Liver (tissue), 7 donors: ENCODE measurements at regions not wholly inside any gene's neighbourhood (a gene's known extent, or its start where the extent isn't known, plus 50 kb on each side); places are given as distances from the start of the nearest gene placed in this dataset.

Experiments used
- DNase-seq: peaks from one replicate; pipeline ENCODE4 v3.0.0-alpha.2; 2017; ENCODE audit warnings: low spot score
- H3K27ac ChIP-seq, 2 donors: one replicate each; pipeline ENCODE4 v1.7.0; 2013; ENCODE audit warnings: inconsistent platforms in 2 of 2, low read length in 2 of 2, control low read depth in 1 of 2, low read depth in 1 of 2, mild to moderate bottlenecking in 1 of 2
- H3K27me3 ChIP-seq, 4 donors: one replicate each; pipeline versions ENCODE4 v1.6.1 to v1.7.0; 2013; ENCODE audit warnings: low read length in 3 of 4, inconsistent platforms in 1 of 4, mild to moderate bottlenecking in 1 of 4, moderate library complexity in 1 of 4; ENCODE audit not compliant: control insufficient read depth in 4 of 4, insufficient read depth in 4 of 4
- H3K36me3 ChIP-seq, 4 donors: one replicate each; pipeline versions ENCODE4 v1.6.1 to v1.7.0; 2013; ENCODE audit warnings: low read length in 3 of 4, mild to moderate bottlenecking in 3 of 4, low read depth in 1 of 4, moderate library complexity in 1 of 4; ENCODE audit not compliant: control insufficient read depth in 4 of 4, insufficient read depth in 3 of 4
- H3K4me1 ChIP-seq, 4 donors: one replicate each; pipeline versions ENCODE4 v1.6.1 to v1.7.0; 2013; ENCODE audit warnings: low read length in 3 of 4, mild to moderate bottlenecking in 3 of 4, moderate library complexity in 1 of 4; ENCODE audit not compliant: control insufficient read depth in 4 of 4, insufficient read depth in 4 of 4
- H3K4me3 ChIP-seq, 3 donors: one replicate each; pipeline versions ENCODE4 v1.6.1 to v1.7.0; 2013; ENCODE audit warnings: low read length in 3 of 3, control low read depth in 1 of 3, low read depth in 1 of 3, mild to moderate bottlenecking in 1 of 3
- H3K9ac ChIP-seq, 2 donors: one replicate each; pipeline ENCODE4 v1.7.0; 2013; ENCODE audit warnings: low read length in 2 of 2, mild to moderate bottlenecking in 2 of 2, moderate library complexity in 2 of 2, control low read depth in 1 of 2, low read depth in 1 of 2
- H3K9me3 ChIP-seq, 4 donors: one replicate each; pipeline versions ENCODE4 v1.6.1 to v1.7.0; 2013; ENCODE audit warnings: low read length in 3 of 4; ENCODE audit not compliant: control insufficient read depth in 4 of 4
- EGR1 ChIP-seq, 2 donors: IDR thresholded peaks; 2 replicates each; pipeline ENCODE4 v1.6.1; 2016 to 2018; ENCODE audit warnings: antibody characterized with exemption in 2 of 2, low read depth in 2 of 2
- FOXA1 ChIP-seq: IDR thresholded peaks from 2 replicates; pipeline ENCODE4 v1.6.1; 2016; ENCODE audit warnings: antibody characterized with exemption
- FOXA2 ChIP-seq: IDR thresholded peaks from 2 replicates; pipeline ENCODE4 v1.6.1; 2016; ENCODE audit warnings: antibody characterized with exemption
- GABPA ChIP-seq, 2 donors: IDR thresholded peaks in 1 of 2; conservative IDR thresholded peaks in 1 of 2; 2 replicates each; pipeline ENCODE4 v1.6.1; 2016; ENCODE audit warnings: antibody characterized with exemption in 2 of 2, mild to moderate bottlenecking in 1 of 2, moderate library complexity in 1 of 2
- HNF4A ChIP-seq, 2 donors: conservative IDR thresholded peaks; 2 replicates each; pipeline ENCODE4 v1.6.1; 2016; ENCODE audit warnings: antibody characterized with exemption in 2 of 2, mild to moderate bottlenecking in 2 of 2
- HNF4G ChIP-seq: IDR thresholded peaks from 2 replicates; pipeline ENCODE4 v1.6.1; 2016; ENCODE audit warnings: antibody characterized with exemption
- JUND ChIP-seq, 2 donors: IDR thresholded peaks; 2 replicates each; pipeline ENCODE4 v1.6.1; 2016; ENCODE audit warnings: antibody characterized with exemption in 2 of 2
- NR2F2 ChIP-seq: IDR thresholded peaks from 2 replicates; pipeline ENCODE4 v1.6.1; 2016; ENCODE audit warnings: antibody characterized with exemption
- RAD21 ChIP-seq, 2 donors: IDR thresholded peaks; 2 replicates each; pipeline ENCODE4 v1.6.1; 2016; ENCODE audit warnings: antibody characterized with exemption in 2 of 2, mild to moderate bottlenecking in 2 of 2
- RXRA ChIP-seq, 2 donors: IDR thresholded peaks; 2 replicates each; pipeline ENCODE4 v1.6.1; 2017 to 2018; ENCODE audit warnings: antibody characterized with exemption in 2 of 2, mild to moderate bottlenecking in 1 of 2
- SP1 ChIP-seq: IDR thresholded peaks from 2 replicates; pipeline ENCODE4 v1.6.1; 2018; ENCODE audit warnings: antibody characterized with exemption, mild to moderate bottlenecking
- TAF1 ChIP-seq: conservative IDR thresholded peaks from 2 replicates; pipeline ENCODE4 v1.6.1; 2016; ENCODE audit warnings: antibody characterized with exemption, mild to moderate bottlenecking
- YY1 ChIP-seq: IDR thresholded peaks from 2 replicates; pipeline ENCODE4 v1.6.1; 2016; ENCODE audit warnings: antibody characterized with exemption, mild to moderate bottlenecking
- WGBS: extraction: QIAGEN DNeasy Blood & Tissue Kit; methylation state at CpG from one replicate; pipeline ENCODE4 v1.1.7; 2013; 5-methylcytosine and 5-hydroxymethylcytosine counted together
- TF ChIP-seq, protein P1 (sequence below): IDR thresholded peaks from 2 replicates; pipeline ENCODE4 v1.6.1; 2016; ENCODE audit warnings: antibody characterized with exemption
- TF ChIP-seq, protein P2 (sequence below): IDR thresholded peaks from 2 replicates; pipeline ENCODE4 v1.6.1; 2016; ENCODE audit warnings: antibody characterized with exemption, mild to moderate bottlenecking
- TF ChIP-seq, protein P3 (sequence below): IDR thresholded peaks from 2 replicates; pipeline ENCODE4 v1.6.1; 2016; ENCODE audit warnings: antibody characterized with exemption
- TF ChIP-seq, protein P4 (sequence below): IDR thresholded peaks from 2 replicates; pipeline ENCODE4 v1.6.1; 2016; ENCODE audit warnings: antibody characterized with exemption
- donor health status: healthy.
- donor health status: healthy.
- donor health status: healthy.
- donor health status: healthy.

DNA sequence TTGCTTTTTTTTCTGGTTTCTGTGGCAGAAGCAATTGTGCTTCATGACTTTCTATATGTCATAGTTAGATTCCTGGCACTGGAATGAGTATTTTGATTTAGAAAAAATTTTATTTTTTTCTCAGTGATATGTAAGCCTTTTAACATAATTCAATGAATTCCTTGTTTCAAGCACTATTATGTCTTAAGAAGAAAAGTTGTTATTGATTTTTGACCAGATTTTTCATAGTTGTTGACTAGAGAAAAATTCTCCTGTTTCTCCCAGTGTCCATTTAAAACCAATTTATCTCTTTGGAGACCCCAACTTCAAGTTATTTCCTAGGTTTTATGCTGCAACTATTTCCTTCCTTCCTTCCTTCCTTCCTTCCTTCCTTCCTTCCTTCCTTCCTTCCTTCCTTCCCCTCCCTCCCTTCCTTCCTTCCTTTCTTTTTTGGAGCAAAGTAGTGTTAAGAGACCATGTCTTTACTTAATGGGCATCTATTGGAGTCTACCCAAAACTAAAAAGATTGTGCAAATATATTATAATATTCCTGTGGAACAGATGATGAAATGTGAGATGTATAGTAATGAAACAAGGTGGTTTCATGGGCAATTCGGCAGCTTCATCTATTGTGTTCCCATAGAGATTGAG lies 346.9 kb downstream of the RNF144B start:
- TF ChIP-seq, protein P1, sequence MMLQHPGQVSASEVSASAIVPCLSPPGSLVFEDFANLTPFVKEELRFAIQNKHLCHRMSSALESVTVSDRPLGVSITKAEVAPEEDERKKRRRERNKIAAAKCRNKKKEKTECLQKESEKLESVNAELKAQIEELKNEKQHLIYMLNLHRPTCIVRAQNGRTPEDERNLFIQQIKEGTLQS: no peak
- TF ChIP-seq JUND (IDR thresholded peaks at IDR 0.05) (no peak), YY1 (no peak), RAD21 (IDR thresholded peaks at IDR 0.05) (no peak), FOXA1 (no peak), GABPA (IDR thresholded peaks at IDR 0.05 in 1 of 2, conservative IDR thresholded peaks at IDR 0.05 in 1 of 2) (no peak), TAF1 (no peak), EGR1 (IDR thresholded peaks at IDR 0.05; ENCODE audit: low read depth in 2 of 2) (no peak), HNF4G (no peak), FOXA2 (no peak), HNF4A (conservative IDR thresholded peaks at IDR 0.05) (no peak), NR2F2 (no peak)
- TF ChIP-seq, protein P2, sequence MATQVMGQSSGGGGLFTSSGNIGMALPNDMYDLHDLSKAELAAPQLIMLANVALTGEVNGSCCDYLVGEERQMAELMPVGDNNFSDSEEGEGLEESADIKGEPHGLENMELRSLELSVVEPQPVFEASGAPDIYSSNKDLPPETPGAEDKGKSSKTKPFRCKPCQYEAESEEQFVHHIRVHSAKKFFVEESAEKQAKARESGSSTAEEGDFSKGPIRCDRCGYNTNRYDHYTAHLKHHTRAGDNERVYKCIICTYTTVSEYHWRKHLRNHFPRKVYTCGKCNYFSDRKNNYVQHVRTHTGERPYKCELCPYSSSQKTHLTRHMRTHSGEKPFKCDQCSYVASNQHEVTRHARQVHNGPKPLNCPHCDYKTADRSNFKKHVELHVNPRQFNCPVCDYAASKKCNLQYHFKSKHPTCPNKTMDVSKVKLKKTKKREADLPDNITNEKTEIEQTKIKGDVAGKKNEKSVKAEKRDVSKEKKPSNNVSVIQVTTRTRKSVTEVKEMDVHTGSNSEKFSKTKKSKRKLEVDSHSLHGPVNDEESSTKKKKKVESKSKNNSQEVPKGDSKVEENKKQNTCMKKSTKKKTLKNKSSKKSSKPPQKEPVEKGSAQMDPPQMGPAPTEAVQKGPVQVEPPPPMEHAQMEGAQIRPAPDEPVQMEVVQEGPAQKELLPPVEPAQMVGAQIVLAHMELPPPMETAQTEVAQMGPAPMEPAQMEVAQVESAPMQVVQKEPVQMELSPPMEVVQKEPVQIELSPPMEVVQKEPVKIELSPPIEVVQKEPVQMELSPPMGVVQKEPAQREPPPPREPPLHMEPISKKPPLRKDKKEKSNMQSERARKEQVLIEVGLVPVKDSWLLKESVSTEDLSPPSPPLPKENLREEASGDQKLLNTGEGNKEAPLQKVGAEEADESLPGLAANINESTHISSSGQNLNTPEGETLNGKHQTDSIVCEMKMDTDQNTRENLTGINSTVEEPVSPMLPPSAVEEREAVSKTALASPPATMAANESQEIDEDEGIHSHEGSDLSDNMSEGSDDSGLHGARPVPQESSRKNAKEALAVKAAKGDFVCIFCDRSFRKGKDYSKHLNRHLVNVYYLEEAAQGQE: no peak
- TF ChIP-seq, protein P3, sequence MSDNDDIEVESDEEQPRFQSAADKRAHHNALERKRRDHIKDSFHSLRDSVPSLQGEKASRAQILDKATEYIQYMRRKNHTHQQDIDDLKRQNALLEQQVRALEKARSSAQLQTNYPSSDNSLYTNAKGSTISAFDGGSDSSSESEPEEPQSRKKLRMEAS: no peak
- TF ChIP-seq, protein P4, sequence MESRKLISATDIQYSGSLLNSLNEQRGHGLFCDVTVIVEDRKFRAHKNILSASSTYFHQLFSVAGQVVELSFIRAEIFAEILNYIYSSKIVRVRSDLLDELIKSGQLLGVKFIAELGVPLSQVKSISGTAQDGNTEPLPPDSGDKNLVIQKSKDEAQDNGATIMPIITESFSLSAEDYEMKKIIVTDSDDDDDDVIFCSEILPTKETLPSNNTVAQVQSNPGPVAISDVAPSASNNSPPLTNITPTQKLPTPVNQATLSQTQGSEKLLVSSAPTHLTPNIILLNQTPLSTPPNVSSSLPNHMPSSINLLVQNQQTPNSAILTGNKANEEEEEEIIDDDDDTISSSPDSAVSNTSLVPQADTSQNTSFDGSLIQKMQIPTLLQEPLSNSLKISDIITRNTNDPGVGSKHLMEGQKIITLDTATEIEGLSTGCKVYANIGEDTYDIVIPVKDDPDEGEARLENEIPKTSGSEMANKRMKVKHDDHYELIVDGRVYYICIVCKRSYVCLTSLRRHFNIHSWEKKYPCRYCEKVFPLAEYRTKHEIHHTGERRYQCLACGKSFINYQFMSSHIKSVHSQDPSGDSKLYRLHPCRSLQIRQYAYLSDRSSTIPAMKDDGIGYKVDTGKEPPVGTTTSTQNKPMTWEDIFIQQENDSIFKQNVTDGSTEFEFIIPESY: no peak
- no peak overlapping the region for H3K9ac ChIP-seq
- no peak overlapping the region for H3K4me3 ChIP-seq
- H3K27ac ChIP-seq: no peak overlapping the region
- no peaks in the 10 kb centered on the region for H3K4me1 ChIP-seq
- WGBS: 89% methylated on average over 1 of the region's 1 CpG
- no peaks in the 10 kb centered on the region for H3K9me3 ChIP-seq
- H3K36me3 ChIP-seq: no peaks in the 10 kb centered on the region
- H3K27me3 ChIP-seq: peaks cover 0 to under 1% (median 0%) of the 10 kb centered on the region in 4 donors
- no peak for DNase-seq

DNA sequence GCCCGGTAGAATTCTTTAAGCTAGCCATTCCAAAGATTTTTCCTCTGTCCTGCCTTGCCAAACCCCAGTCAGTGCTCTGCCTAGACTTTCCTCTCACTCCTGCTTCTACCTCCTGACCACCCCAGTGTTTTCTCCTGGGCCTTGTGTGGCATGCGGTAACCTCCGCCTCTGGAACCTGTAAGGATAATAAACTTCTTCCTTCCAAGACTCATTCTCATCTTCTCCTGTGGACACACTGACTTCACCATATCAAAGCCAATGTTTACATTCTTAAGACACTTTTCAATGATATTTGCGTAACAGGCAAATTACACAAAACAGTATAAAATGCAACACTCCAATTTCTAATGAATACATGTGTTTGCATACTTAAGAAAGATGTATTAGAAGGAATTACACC lies 354.6 kb downstream of the RNF144B start:
- H3K9me3 ChIP-seq: no peaks in the 10 kb centered on the region
- 76% methylated on average over 4 of the region's 4 CpGs for WGBS
- H3K4me1 ChIP-seq: no peaks in the 10 kb centered on the region
- no peak overlapping the region for H3K4me3 ChIP-seq
- H3K27me3 ChIP-seq: peaks cover 0 to 6% (median 1%) of the 10 kb centered on the region in 4 donors
- H3K9ac ChIP-seq: no peak overlapping the region
- TF ChIP-seq, protein P4: no peak
- no peak for TF ChIP-seq RAD21 (IDR thresholded peaks at IDR 0.05)
- TF ChIP-seq YY1: no peak
- TF ChIP-seq, protein P3: no peak
- TF ChIP-seq EGR1 (IDR thresholded peaks at IDR 0.05; ENCODE audit: low read depth in 2 of 2): no peak
- TF ChIP-seq HNF4A (conservative IDR thresholded peaks at IDR 0.05): no peak
- no peak for TF ChIP-seq RXRA (IDR thresholded peaks at IDR 0.05)
- no peak for TF ChIP-seq FOXA2
- no peak for TF ChIP-seq SP1
- TF ChIP-seq, protein P2: no peak
- TF ChIP-seq HNF4G: no peak
- no peak for TF ChIP-seq JUND (IDR thresholded peaks at IDR 0.05)
- TF ChIP-seq FOXA1: no peak
- no peak for TF ChIP-seq TAF1
- TF ChIP-seq, protein P1: no peak
- no peak for TF ChIP-seq NR2F2
- no peaks in the 10 kb centered on the region for H3K36me3 ChIP-seq
- no peak overlapping the region for H3K27ac ChIP-seq
- DNase-seq: no peak
